K562 (cell line): ENCODE measurements at regions not wholly inside any gene's neighbourhood (a gene's known extent, or its start where the extent isn't known, plus 50 kb on each side); places are given as distances from the start of the nearest gene placed in this dataset.

Experiments
- ATAC-seq: fragments of 200-7000 bp; cut with Tn5 transposase; 3 replicates; pipeline ENCODE4 v1.9.1; 2020; ENCODE audit warnings: moderate library complexity
- BruUV-seq: library from RNA; stranded (reverse); fragments of 400-500 nt; replicated peaks from 2 replicates; lab custom pipeline; 2021; lab: Mats Ljungman, UMichigan
- CTCF ChIA-PET: fragments of 300-600 bp; formaldehyde crosslinking; extraction: SDS; loops from one replicate; lab custom pipeline; 2021; ENCODE audit warnings: low intra/inter-chr PET ratio; lab: Yijun Ruan, JAX
- POLR2A ChIA-PET: fragments of 300-600, 350-650 bp; sonication (Branson Sonifier 250); formaldehyde crosslinking; extraction: SDS; loops from one replicate; lab custom pipeline; 2021; ENCODE audit warnings: antibody characterized with exemption, inconsistent platforms; lab: Yijun Ruan, JAX
- DNase-seq, 4 experiments: peaks; one replicate each; pipeline versions ENCODE4 v3.0.0 to v3.0.0-alpha.2; 2011 to 2018; ENCODE audit warnings: low spot score in 3 of 4, mixed read lengths in 3 of 4; ENCODE audit errors: extremely low read depth in 1 of 4
- FAIRE-seq: peaks from 2 replicates; lab custom pipeline; 2011; peaks lifted over from hg19 to GRCh38; lab: Jason Lieb, UNC
- H2AFZ ChIP-seq: 2 replicates; pipeline ENCODE4 v1.6.0; 2011; ENCODE audit warnings: low read depth, low read length, control low read depth, inconsistent platforms
- H3K27ac ChIP-seq: fragments of 200-600 bp; 3 replicates; pipeline ENCODE4 v1.8.0; 2011; ENCODE audit warnings: low read depth, mild to moderate bottlenecking, control low read depth, inconsistent platforms, low read length, moderate library complexity, mixed read lengths; ENCODE audit errors: extremely low read depth
- H3K27me3 ChIP-seq, 2 experiments: fragments of 300-600 bp in 1 of 2; 2 replicates in 1 of 2; 3 replicates in 1 of 2; pipeline versions ENCODE4 v1.6.0 to v1.8.0; 2011; ENCODE audit warnings: inconsistent platforms in 2 of 2, low read length in 2 of 2, mild to moderate bottlenecking in 1 of 2, mixed read lengths in 1 of 2, moderate library complexity in 1 of 2; ENCODE audit not compliant: control insufficient read depth in 2 of 2, insufficient read depth in 2 of 2
- H3K36me3 ChIP-seq: fragments of 300-600 bp; 3 replicates; pipeline ENCODE4 v1.8.0; 2011; ENCODE audit warnings: mild to moderate bottlenecking, low read length, inconsistent platforms; ENCODE audit not compliant: control insufficient read depth, insufficient read depth
- H3K4me1 ChIP-seq, 2 experiments: fragments of 200-600 bp in 1 of 2; replicated peaks in 1 of 2; 2 replicates in 1 of 2; 3 replicates in 1 of 2; pipeline versions ENCODE4 v1.5.1 to v1.8.0; 2011; ENCODE audit warnings: inconsistent platforms in 2 of 2, low read length in 2 of 2, mild to moderate bottlenecking in 1 of 2, mixed read lengths in 1 of 2, moderate library complexity in 1 of 2; ENCODE audit not compliant: control insufficient read depth in 2 of 2, insufficient read depth in 2 of 2
- H3K4me2 ChIP-seq: 2 replicates; pipeline ENCODE4 v1.6.1; 2011; ENCODE audit warnings: low read length, control low read depth, inconsistent platforms, mixed read lengths; ENCODE audit not compliant: insufficient read depth
- H3K4me3 ChIP-seq: fragments of 200-600 bp; sonication (generic), shearing (Covaris generic); 2 replicates; pipeline ENCODE4 v1.5.1; 2016; ENCODE audit warnings: control low read depth, inconsistent platforms
- H3K79me2 ChIP-seq: fragments of 200-600 bp; 3 replicates; pipeline ENCODE4 v1.8.0; 2011; ENCODE audit warnings: low read length, inconsistent platforms; ENCODE audit not compliant: control insufficient read depth, insufficient read depth
- H3K9ac ChIP-seq, 2 experiments: 2 replicates each; pipeline versions ENCODE4 v1.6.0 to v1.6.1; 2011; ENCODE audit warnings: low read depth in 2 of 2, low read length in 2 of 2, control low read depth in 1 of 2, inconsistent platforms in 1 of 2, mild to moderate bottlenecking in 1 of 2, mixed read lengths in 1 of 2; ENCODE audit not compliant: insufficient read depth in 1 of 2
- H3K9me1 ChIP-seq: one replicate; pipeline ENCODE4 v1.6.0; 2011; ENCODE audit warnings: inconsistent platforms, mild to moderate bottlenecking, low read length, moderate library complexity; ENCODE audit not compliant: control insufficient read depth, insufficient read depth
- H3K9me3 ChIP-seq: replicated peaks from 2 replicates; pipeline ENCODE4 v1.5.1; 2011; ENCODE audit warnings: low read depth, low read length, inconsistent platforms; ENCODE audit not compliant: control insufficient read depth, insufficient read depth
- H4K20me1 ChIP-seq: replicated peaks from 2 replicates; pipeline ENCODE4 v1.6.1; 2011; ENCODE audit warnings: low read length, inconsistent platforms, mixed read lengths; ENCODE audit not compliant: control insufficient read depth, insufficient read depth
- MCM5 ChIP-seq: fragments of 450-650 bp; IDR thresholded peaks from 2 replicates; pipeline ENCODE4 v1.6.1; 2016; ENCODE audit warnings: low read depth
- MXI1 ChIP-seq: IDR thresholded peaks from 2 replicates; pipeline ENCODE4 v1.6.1; 2011; ENCODE audit warnings: low read depth, mild to moderate bottlenecking, improper control_type of control experiment, low read length
- PRMT5 ChIP-seq: sonication (generic); formaldehyde crosslinking; IDR thresholded peaks from 2 replicates; pipeline ENCODE4 v1.5.0; 2020; ENCODE audit warnings: missing genetic modification reagents
- PYGO2 ChIP-seq: fragments of 450-650 bp; IDR thresholded peaks from 2 replicates; pipeline ENCODE4 v1.6.1; 2016; ENCODE audit warnings: mild to moderate bottlenecking, missing genetic modification characterization, moderate library complexity, missing compliant biosample characterization
- RBM14 ChIP-seq: fragments of 200-400 bp; formaldehyde crosslinking; IDR thresholded peaks from 2 replicates; pipeline ENCODE4 v1.6.1; 2018; ENCODE audit warnings: low read depth, mild to moderate bottlenecking, low read length, moderate library complexity, borderline replicate concordance; ENCODE audit not compliant: insufficient read depth
- SIN3A ChIP-seq, 2 experiments: fragments of 150-350 bp in 1 of 2; IDR thresholded peaks; 2 replicates each; pipeline ENCODE4 v1.6.1; 2011 to 2016; ENCODE audit warnings: borderline replicate concordance in 2 of 2, low read depth in 2 of 2, low read length in 2 of 2, mild to moderate bottlenecking in 2 of 2, moderate library complexity in 2 of 2; ENCODE audit not compliant: control insufficient read depth in 1 of 2
- SIX5 ChIP-seq, 2 experiments: IDR thresholded peaks; 2 replicates each; pipeline ENCODE4 v1.6.1; 2011; ENCODE audit warnings: low read length in 2 of 2, borderline replicate concordance in 1 of 2, low read depth in 1 of 2, mild to moderate bottlenecking in 1 of 2, moderate library complexity in 1 of 2; ENCODE audit not compliant: insufficient read depth in 1 of 2
- TEAD1 ChIP-seq, 2 experiments: fragments of 450-650 bp in 1 of 2; sonication (generic) in 1 of 2; formaldehyde crosslinking; IDR thresholded peaks; 2 replicates each; pipeline versions ENCODE4 v1.4.0 to v1.8.0; 2020 to 2022; ENCODE audit warnings: mild to moderate bottlenecking in 2 of 2, missing genetic modification reagents in 1 of 2
- ZNF384 ChIP-seq: IDR thresholded peaks from 2 replicates; pipeline ENCODE4 v1.6.1; 2012; ENCODE audit warnings: low read depth, low read length, improper control_type of control experiment
- ZNF507 ChIP-seq: conservative IDR thresholded peaks from 2 replicates; pipeline ENCODE4 v1.6.1; 2017; ENCODE audit warnings: missing genetic modification characterization, missing compliant biosample characterization
- WGBS: fragments of 100-300 bp; shearing (Covaris generic); methylation state at CpG from one replicate; pipeline ENCODE4 v1.1.6; 2016; ENCODE audit warnings: low coverage, mixed read lengths; ENCODE audit not compliant: insufficient coverage; ENCODE audit errors: missing lambda C conversion rate; 5-methylcytosine and 5-hydroxymethylcytosine counted together
- in situ Hi-C: fragments of 300-500 bp; cut with MboI; formaldehyde crosslinking; loops from 4 replicates; pipeline ENCODE4 v1.15.0; 2018; ENCODE audit warnings: inconsistent platforms, mixed read lengths
- intact Hi-C: fragments of 100-400 bp; cut with micrococcal nuclease; formaldehyde crosslinking; loops from 2 replicates; pipeline ENCODE4 v1.14.2; 2022
- TF ChIP-seq, protein P1 (sequence below): sonication (generic); formaldehyde crosslinking; IDR thresholded peaks from 2 replicates; pipeline ENCODE4 v1.8.0; 2022; ENCODE audit warnings: missing genetic modification reagents, mild to moderate bottlenecking, moderate library complexity, borderline replicate concordance

DNA sequence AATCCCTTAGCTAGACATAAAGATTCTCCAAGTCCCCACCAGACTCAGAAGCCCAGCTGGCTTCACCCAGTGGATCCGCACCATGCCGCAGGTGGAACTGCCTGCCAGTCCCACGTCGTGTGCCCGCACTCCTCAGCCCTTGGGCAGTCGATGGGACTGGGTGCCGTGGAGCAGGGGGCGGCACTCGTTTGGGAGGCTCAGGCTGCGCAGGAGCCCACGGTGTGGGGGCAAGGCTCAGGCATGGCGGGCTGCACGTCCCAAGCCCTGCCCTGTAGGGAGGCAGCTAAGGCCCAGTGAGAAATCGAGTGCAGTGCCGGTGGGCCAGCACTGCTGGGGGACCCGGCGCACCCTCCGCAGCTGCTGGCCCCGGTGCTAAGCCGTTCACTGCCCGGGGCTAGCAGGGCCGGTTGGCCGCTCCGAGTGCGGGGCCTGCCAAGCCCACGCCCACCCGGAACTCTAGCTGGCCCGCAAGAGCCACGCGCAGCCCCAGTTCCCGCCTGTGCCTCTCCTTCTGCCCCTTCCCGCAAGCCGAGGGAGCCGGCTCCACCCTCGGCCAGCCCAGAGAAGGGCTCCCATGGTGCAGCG lies 95.9 kb upstream of the DTNBP1 start:
- Histone ChIP-seq H4K20me1 (no peaks in the 10 kb centered on the region), H3K9me3 (no peaks in the 10 kb centered on the region)
- intact Hi-C loops = no loop called here
- FAIRE-seq = no peak
- in situ Hi-C loops = no loop called here
- no peak for TF ChIP-seq RBM14
- TF ChIP-seq, protein P1, sequence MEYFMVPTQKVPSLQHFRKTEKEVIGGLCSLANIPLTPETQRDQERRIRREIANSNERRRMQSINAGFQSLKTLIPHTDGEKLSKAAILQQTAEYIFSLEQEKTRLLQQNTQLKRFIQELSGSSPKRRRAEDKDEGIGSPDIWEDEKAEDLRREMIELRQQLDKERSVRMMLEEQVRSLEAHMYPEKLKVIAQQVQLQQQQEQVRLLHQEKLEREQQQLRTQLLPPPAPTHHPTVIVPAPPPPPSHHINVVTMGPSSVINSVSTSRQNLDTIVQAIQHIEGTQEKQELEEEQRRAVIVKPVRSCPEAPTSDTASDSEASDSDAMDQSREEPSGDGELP = no peak
- no peak for TF ChIP-seq PYGO2 (tag)
- TF ChIP-seq TEAD1 (CRISPR knock-in tag; IDR thresholded peaks at IDR 0.05) = no peak
- no peak for TF ChIP-seq MCM5
- no peak for TF ChIP-seq SIX5 (IDR thresholded peaks at IDR 0.05; ENCODE audit: borderline replicate concordance in 1 of 2, insufficient read depth in 1 of 2, low read depth in 1 of 2, low read length in 2 of 2)
- no peak for TF ChIP-seq ZNF507 (tag)
- no peak for TF ChIP-seq PRMT5 (CRISPR knock-in tag)
- no peak for TF ChIP-seq MXI1
- TF ChIP-seq ZNF384 = no peak
- TF ChIP-seq SIN3A (IDR thresholded peaks at IDR 0.05; ENCODE audit: borderline replicate concordance in 2 of 2, control insufficient read depth in 1 of 2, low read depth in 2 of 2, low read length in 2 of 2) = no peak
- TF ChIP-seq, all 486 proteins: peak for 0
- CTCF ChIA-PET = interaction anchor here (0.6 kb wide), 1 partner anchor 9 kb away, joined by 5 read pairs; no protein-coding TSS in a partner anchor
- no peaks in the 10 kb centered on the region for H3K36me3 ChIP-seq
- H3K9ac ChIP-seq = no peak overlapping the region
- WGBS = 85% methylated on average over 22 of the region's 36 CpGs
- no TSS peak for BruUV-seq
- H3K27ac ChIP-seq = no peak overlapping the region
- H3K4me2 ChIP-seq = no peak overlapping the region
- H3K27me3 ChIP-seq = no peaks in the 10 kb centered on the region
- DNase-seq (no peak), ATAC-seq (no peak)
- no peaks in the 10 kb centered on the region; a peak in 2 of 5 replicates for H3K4me1 ChIP-seq
- no peaks in the 10 kb centered on the region for H3K79me2 ChIP-seq
- POLR2A ChIA-PET = interaction anchor here (1.2 to 2.3 kb wide), 3 partner anchors 10 to 370 kb away, joined by 3 to 6 read pairs (median 4); partner anchors contain the start of gene MYLIP
- no peaks in the 10 kb centered on the region for H3K9me1 ChIP-seq
- no peak overlapping the region for H3K4me3 ChIP-seq
- H2AFZ ChIP-seq = no peak overlapping the region
